Left ventricle myocardium inferior (tissue), 1 donor: ENCODE measurements at regions not wholly inside any gene's neighbourhood (a gene's known extent, or its start where the extent isn't known, plus 50 kb on each side); places are given as distances from the start of the nearest gene placed in this dataset.

Experiments
- DNase-seq: peaks from one replicate; pipeline ENCODE4 v3.0.0-alpha.2; 2020
- H3K27ac ChIP-seq: fragments of 200-600 bp; replicated peaks from 2 replicates; pipeline ENCODE4 v1.8.0; 2021
- H3K27me3 ChIP-seq: fragments of 200-600 bp; 2 replicates; pipeline ENCODE4 v1.8.0; 2021; ENCODE audit warnings: low read depth
- H3K36me3 ChIP-seq: fragments of 200-600 bp; 2 replicates; pipeline ENCODE4 v1.8.0; 2021
- H3K4me1 ChIP-seq: fragments of 200-600 bp; 2 replicates; pipeline ENCODE4 v1.8.0; 2021
- H3K4me3 ChIP-seq: fragments of 200-600 bp; 2 replicates; pipeline ENCODE4 v1.8.0; 2021; ENCODE audit warnings: mild to moderate bottlenecking, moderate library complexity
- H3K9me3 ChIP-seq: fragments of 200-600 bp; replicated peaks from 2 replicates; pipeline ENCODE4 v1.8.0; 2021
- intact Hi-C: fragments of 100-400 bp; cut with micrococcal nuclease; formaldehyde crosslinking; loops from one replicate; pipeline ENCODE4 v1.11.0; 2022
- TF ChIP-seq, protein P1 (sequence below): fragments of 200-600 bp; IDR thresholded peaks from 2 replicates; pipeline ENCODE4 v1.8.0; 2021; ENCODE audit warnings: antibody characterized with exemption, mild to moderate bottlenecking, borderline replicate concordance
- donor health status: DM: no; HTN: yes; CAD: no; lungs with severe emphysema.

DNA sequence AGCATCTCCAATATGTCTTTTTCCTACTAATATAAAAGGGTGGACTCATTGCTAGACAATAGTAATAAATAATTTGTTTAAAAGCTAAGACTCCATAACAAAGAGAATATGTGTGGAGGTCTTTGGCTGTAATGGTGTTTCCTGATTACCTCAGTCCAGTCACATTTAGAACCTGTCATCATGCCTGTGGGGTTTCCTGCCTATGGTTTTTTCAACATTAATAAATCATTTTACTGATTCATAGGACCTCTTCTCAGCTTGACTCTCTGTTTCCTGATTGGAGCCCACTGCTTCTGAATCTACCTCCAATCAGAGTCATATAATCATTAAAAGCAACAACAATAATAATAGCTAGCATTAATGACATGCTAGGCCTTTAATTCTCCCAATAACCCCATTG lies 52.4 kb upstream of the GNAI1 start:
- no peak overlapping the region for H3K4me3 ChIP-seq
- H3K27me3 ChIP-seq = no peaks in the 10 kb centered on the region
- peaks cover 7% of the 10 kb centered on the region for H3K9me3 ChIP-seq
- intact Hi-C loops = no loop called here
- TF ChIP-seq, protein P1, sequence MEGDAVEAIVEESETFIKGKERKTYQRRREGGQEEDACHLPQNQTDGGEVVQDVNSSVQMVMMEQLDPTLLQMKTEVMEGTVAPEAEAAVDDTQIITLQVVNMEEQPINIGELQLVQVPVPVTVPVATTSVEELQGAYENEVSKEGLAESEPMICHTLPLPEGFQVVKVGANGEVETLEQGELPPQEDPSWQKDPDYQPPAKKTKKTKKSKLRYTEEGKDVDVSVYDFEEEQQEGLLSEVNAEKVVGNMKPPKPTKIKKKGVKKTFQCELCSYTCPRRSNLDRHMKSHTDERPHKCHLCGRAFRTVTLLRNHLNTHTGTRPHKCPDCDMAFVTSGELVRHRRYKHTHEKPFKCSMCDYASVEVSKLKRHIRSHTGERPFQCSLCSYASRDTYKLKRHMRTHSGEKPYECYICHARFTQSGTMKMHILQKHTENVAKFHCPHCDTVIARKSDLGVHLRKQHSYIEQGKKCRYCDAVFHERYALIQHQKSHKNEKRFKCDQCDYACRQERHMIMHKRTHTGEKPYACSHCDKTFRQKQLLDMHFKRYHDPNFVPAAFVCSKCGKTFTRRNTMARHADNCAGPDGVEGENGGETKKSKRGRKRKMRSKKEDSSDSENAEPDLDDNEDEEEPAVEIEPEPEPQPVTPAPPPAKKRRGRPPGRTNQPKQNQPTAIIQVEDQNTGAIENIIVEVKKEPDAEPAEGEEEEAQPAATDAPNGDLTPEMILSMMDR = no peak
- DNase-seq = no peak
- H3K36me3 ChIP-seq = no peaks in the 10 kb centered on the region
- no peaks in the 10 kb centered on the region for H3K4me1 ChIP-seq
- no peak overlapping the region for H3K27ac ChIP-seq

DNA sequence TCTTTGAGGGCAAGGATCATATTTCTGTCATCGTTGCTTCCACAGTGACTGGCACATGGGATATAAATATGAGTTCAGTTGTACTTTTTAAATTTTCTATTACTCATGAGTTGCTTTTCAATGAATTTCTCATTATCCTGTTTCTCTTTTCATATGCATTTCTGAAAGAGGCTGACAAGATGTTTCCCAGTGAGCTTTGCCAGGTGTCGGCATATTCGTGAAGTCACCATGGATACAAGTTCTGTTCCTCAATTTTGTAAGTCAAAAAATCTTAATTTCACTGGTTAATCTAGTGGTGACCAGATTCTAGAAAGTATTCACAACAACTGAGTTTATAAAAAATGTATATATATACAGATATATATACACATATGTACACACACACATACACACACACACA lies 55.7 kb upstream of the GNAI1 start:
- H3K27ac ChIP-seq = no peak overlapping the region
- TF ChIP-seq, protein P1 = no peak
- H3K9me3 ChIP-seq = no peaks in the 10 kb centered on the region
- intact Hi-C loops = no loop called here
- H3K27me3 ChIP-seq = no peaks in the 10 kb centered on the region
- no peak for DNase-seq
- H3K4me3 ChIP-seq = no peak overlapping the region
- H3K4me1 ChIP-seq = no peaks in the 10 kb centered on the region
- no peaks in the 10 kb centered on the region for H3K36me3 ChIP-seq

DNA sequence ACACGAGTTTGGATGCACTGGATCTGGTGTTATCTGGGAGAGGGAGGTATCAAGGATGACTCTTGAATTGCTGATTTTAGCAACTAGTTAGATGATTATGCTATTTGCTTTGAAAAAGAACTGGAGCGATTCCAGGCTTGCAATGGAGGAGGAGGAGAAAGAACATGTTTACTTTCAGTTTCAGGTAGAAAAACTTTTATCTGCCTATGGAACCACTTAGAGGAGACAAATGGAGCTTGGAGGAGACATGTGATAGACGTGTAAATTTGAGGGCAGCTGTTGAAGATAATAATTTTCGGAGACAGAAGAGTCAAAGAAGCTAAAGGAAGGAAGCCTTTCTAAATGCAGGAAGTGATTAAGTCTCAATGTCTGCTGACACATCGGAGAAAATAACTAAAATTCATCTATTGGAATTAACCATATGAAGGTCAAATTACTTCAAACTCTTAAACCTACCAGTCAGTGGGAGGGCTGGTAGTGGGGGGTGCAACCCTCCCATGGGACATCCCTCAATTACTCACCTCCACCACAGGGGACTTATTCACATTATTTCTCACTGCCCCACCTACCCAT lies 56.4 kb upstream of the GNAI1 start:
- H3K36me3 ChIP-seq = no peaks in the 10 kb centered on the region
- H3K4me1 ChIP-seq = no peaks in the 10 kb centered on the region
- H3K27me3 ChIP-seq = no peaks in the 10 kb centered on the region
- DNase-seq = no peak
- peak overlapping the region; percentile 49 for H3K4me3 ChIP-seq
- no peaks in the 10 kb centered on the region for H3K9me3 ChIP-seq
- H3K27ac ChIP-seq = no peak overlapping the region
- intact Hi-C loops = no loop called here
- TF ChIP-seq, protein P1 = no peak

DNA sequence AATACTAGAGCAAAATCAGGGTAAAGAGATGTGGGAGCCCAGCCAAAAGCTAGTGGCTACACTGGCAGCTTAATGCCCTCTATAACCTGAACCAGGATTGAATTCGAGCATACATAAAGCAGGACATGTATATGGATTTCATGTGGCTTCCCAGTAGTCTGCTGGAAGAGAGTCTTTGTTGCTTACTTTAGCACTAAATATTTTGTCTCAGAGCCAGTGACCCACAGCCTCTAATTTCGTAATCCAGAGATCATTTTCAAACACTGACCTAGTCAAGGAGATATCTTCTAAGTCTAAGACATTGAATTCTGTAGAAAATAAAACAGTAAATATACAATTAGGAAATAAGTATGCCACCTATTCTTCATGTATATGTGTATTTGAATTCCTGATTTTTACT lies 64.2 kb upstream of the GNAI1 start:
- no peaks in the 10 kb centered on the region for H3K27me3 ChIP-seq
- no peak overlapping the region for H3K4me3 ChIP-seq
- no peak for DNase-seq
- intact Hi-C loops = no loop called here
- TF ChIP-seq, protein P1 = no peak
- H3K36me3 ChIP-seq = no peaks in the 10 kb centered on the region
- H3K27ac ChIP-seq = no peak overlapping the region
- peaks cover 15% of the 10 kb centered on the region for H3K9me3 ChIP-seq
- no peaks in the 10 kb centered on the region for H3K4me1 ChIP-seq

DNA sequence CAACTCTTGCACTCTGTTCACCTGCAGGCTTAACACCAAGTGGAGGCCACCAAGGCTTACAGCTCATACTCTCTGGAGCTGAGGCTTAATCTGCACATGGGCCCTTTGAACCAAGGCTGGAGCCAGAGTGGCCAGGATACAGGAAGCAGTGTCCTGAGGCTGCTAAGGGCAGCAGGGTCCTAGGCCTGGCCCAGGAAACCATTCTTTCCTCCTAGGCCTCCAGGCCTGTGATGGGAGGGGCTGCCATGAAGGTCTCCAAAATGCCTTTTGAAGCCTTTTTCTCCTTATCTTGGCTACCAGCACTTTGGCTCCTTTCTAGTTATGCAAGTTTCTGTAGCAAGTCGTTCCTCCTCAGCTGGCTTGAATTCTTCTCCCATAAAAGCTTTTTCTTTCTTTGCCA lies 68.0 kb upstream of the GNAI1 start:
- DNase-seq = no peak
- intact Hi-C loops = no loop called here
- H3K4me1 ChIP-seq = no peaks in the 10 kb centered on the region
- peaks cover 16% of the 10 kb centered on the region for H3K9me3 ChIP-seq
- H3K27me3 ChIP-seq = no peaks in the 10 kb centered on the region
- no peak overlapping the region for H3K4me3 ChIP-seq
- TF ChIP-seq, protein P1 = no peak
- no peaks in the 10 kb centered on the region for H3K36me3 ChIP-seq
- no peak overlapping the region for H3K27ac ChIP-seq
